Uterus (tissue), 2 donors: ENCODE measurements at regions not wholly inside any gene's neighbourhood (a gene's known extent, or its start where the extent isn't known, plus 50 kb on each side); places are given as distances from the start of the nearest gene placed in this dataset.

Experiments used
- POLR2A ChIP-seq, 2 donors: fragments of 450-650 bp; IDR thresholded peaks; one replicate each; pipeline ENCODE4 v1.6.1; 2016; ENCODE audit warnings: antibody characterized with exemption in 2 of 2, mild to moderate bottlenecking in 1 of 2, moderate library complexity in 1 of 2
- TF ChIP-seq, protein P1 (sequence below), 4 experiments: fragments of 200-600 bp in 2 of 4; fragments of 450-650 bp in 2 of 4; sonication (generic) in 2 of 4; IDR thresholded peaks; one replicate each; pipeline ENCODE4 v1.5.1; 2016 to 2019; ENCODE audit warnings: antibody characterized with exemption in 4 of 4, mild to moderate bottlenecking in 2 of 4, moderate library complexity in 1 of 4

DNA sequence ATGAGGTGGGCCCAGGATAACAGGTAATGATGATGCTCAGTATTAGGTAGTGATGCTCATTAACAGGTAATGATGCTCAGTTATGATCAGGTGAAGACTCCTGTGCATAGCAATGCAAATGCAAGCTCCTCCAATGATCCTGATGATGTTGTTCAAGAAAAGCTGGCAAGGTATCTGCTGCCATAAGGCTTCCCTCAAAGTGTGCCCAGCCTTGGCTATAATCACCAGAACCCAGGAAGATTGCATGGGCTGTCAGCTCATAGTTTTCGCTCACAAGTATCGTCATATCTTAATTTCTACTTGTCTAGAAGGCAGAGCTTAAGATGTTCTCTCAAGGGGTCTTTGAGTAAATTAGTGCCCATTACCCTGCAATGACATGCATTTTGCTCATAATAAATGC, 366.2 kb upstream of the CLNK start:
- TF ChIP-seq, protein P1, sequence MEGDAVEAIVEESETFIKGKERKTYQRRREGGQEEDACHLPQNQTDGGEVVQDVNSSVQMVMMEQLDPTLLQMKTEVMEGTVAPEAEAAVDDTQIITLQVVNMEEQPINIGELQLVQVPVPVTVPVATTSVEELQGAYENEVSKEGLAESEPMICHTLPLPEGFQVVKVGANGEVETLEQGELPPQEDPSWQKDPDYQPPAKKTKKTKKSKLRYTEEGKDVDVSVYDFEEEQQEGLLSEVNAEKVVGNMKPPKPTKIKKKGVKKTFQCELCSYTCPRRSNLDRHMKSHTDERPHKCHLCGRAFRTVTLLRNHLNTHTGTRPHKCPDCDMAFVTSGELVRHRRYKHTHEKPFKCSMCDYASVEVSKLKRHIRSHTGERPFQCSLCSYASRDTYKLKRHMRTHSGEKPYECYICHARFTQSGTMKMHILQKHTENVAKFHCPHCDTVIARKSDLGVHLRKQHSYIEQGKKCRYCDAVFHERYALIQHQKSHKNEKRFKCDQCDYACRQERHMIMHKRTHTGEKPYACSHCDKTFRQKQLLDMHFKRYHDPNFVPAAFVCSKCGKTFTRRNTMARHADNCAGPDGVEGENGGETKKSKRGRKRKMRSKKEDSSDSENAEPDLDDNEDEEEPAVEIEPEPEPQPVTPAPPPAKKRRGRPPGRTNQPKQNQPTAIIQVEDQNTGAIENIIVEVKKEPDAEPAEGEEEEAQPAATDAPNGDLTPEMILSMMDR (IDR thresholded peaks at IDR 0.05), result no peak
- no peak for TF ChIP-seq POLR2A (IDR thresholded peaks at IDR 0.05)
